T-helper 1 cell (primary cell): ENCODE measurements at regions not wholly inside any gene's neighbourhood (a gene's known extent, or its start where the extent isn't known, plus 50 kb on each side); places are given as distances from the start of the nearest gene placed in this dataset.

ENCODE experiments used
- DNase-seq, 5 donors: peaks; one replicate each; pipeline ENCODE4 v3.0.0-alpha.2; 2012 to 2020

DNA sequence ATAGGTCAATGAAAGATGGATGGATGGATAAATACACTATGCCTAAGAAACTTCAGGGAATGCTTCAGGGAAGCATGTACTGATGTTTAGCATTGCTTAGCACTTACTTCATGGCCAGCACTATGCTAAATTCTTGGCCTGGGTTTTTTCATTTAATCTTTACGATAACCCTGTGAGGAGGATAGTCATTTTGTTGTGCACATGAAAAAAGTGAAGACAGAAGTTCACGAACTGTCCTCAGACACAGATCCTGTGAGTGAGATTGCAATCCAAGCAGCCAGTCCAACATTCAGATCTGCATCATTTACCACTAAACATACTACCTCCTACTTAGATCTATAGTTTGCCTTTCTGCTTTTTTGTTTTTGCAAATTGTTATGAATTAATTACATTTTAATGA is 510.8 kb upstream of the AGTR1 start:
- no peak for DNase-seq

DNA sequence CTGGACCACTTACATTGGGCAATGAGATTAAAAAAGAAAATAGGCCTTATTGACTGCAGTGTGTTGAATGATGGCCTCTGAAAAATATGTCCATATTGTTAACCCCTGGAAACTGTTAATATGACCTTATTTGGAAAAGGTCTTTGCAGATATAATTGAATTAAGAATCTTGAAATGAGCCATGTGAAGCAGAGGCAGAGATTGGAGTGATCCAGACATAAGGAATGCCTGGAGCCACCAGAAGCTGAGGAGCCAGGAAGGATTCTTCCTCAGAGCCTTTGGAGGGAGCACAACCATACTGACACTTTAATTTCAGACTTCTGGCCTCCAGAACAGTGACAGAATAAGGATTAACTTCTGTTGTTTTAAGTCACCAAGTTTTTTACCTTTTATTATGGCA is 510.4 kb upstream of the AGTR1 start:
- DNase-seq: no peak

DNA sequence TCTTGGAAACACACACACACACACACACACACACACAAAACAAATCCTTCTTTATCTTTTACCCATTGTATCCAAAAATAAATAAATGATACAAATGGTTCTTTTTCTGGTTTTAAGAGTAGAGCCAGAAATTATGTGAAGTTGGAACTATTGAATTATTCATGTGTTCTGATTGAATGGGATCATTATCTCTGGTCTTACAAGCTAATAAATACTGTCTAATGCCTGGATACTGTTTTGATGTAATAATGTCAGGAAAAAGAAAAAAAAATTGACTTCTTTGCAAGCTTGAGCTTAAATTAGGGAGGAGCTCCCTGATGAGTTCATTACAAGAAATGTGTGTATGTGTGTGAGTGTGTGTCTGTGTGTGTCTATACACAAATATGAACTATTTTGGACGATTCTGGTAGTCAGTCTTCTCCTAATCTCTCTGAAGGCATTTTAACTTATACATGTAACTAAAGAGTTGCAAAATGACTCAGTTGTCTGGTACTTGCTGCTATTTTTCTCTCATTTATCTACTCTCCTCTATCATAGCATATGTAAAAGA is 507.2 kb upstream of the AGTR1 start:
- DNase-seq: no peak

DNA sequence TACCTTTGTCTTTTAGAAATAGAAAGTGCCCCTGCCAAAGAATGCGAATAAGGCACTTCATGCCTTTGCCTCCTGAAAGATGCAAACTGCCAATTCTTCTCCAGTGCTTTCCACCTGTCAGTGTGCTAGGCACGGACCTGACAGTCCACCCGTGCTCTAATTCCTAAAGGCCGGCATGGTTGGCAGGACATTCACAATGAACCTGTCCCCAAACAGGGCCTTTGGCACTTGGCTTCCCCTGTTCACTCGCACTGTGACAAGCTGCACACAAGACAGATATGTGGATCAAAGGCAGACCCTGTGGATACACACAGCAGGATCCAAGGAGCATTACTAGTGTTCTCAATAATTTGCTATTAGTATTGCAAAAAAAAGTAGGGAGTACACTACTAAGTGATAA is 505.7 kb upstream of the AGTR1 start:
- no peak for DNase-seq

DNA sequence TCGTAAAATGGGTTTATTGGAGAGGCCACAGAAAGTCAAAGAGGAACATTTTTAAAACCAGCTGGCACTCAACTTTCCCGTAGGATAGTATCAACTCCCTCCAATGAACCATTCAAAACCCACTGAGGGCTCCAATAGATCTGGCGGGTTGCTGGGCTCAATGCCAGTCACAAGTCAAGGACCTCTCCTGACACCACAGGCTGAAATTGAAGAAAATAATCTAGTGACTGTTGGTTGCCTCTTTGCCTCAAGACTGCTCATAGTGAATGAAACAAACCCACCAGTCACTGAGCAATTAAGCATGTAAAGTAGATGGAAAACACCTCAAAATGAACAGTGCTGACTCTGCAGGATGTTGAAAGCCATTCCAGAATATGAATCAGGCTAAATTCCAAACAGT is 500.6 kb upstream of the AGTR1 start:
- DNase-seq: no peak

DNA sequence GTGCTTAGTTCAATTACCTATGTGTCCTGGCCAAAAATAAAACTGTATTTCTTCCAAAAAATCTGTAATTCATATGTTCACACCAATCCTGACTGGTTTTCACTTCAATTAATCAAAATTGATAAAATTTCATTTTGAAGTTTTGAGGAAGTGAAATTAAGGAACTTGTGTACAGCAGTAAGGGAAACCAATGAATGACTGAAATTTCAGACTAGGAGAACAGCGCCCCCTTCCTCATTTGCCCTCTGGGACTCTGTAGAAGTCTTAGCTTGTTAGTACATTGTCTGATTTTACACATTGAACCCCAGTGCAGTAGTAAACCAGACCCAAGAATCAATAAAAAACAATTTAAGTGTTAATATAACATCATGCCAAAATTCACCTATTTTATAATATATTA is 495.3 kb upstream of the AGTR1 start:
- no peak for DNase-seq

DNA sequence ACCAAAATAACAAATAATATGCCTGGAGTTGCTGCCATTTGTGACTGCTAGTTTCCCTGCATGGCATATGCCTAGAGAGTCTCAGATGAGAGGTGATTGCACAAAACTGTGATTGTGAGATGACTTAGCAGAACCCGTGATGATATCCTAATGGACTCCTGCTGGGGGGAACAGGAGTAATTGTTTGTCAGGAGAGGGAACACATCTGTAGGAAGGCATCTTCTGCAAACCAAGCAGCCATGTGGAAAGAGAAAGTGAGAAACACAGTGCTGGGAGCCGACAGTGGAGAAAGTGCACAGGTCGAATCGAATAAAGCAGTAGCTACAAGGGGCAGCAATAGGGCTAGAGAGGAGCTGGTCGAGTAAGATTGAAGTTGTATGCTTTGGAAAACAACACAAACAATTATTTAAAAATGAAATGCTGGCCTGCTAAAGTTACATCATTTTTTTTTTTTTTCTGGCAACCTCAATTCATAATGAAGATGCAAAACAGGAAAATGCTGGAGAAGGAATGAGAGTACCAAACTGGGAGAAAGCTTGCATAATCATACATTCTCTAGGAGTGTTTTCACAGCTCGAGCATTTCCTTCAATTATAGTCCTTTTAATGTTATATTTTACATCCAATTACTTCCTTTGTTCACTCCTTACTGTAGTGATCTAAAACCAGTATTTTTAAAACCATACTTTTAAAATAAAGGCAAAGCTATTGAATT is 494.2 kb upstream of the AGTR1 start:
- DNase-seq: no peak

DNA sequence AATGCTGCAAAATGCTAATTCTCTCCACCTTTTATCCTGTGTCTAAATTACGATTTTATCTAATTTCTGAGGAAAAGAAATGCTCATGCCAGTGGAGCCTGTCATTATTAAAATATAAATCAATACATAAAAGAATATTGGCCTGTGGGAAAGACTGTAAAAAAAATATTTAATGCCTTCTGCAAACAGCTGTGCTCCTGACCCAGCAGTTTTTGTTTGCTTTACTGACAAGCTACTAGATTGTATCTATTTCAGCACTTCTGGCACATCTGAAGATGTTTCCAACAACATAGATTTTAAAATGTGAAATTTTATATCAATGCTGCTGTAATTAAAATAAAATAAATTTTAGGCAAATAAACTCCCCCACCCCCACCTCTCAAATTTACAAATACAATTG is 493.6 kb upstream of the AGTR1 start:
- no peak for DNase-seq

DNA sequence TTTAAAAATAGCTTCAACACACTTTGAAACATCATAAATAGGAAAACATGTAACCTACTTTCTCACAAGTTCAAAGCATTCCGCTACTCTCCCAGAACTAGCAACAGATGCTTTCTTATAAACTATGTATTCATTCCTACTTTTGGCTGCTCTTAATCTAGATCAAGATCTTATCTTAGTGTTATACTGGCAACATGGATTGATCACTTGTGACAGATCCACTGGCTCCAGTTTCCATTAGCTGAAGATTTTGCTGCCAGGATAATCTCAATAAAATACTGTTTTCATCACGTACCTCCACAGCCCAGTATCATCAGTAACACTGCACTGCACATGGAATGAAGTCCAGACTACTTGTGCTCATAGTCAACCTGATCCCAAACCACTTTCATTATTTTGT is 491.7 kb upstream of the AGTR1 start:
- DNase-seq: no peak

DNA sequence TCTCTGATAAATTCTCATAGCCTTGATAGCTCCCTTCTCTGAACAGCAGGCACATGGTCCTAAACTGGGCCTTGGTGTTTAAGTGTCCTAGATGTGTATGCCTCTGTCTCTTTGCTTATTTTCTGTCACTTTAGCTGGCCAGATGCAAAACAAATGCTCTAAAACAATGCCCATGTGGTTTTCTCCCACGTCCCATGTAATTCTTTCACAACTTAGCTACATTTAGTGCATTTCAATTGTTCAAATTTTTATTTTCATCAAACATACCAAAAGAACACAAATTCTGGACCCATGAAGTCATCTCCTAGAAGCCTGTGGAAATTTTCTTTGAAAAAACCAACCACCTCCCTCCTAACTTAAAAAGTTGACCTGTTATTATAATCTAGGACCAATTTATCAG is 491.3 kb upstream of the AGTR1 start:
- no peak for DNase-seq

DNA sequence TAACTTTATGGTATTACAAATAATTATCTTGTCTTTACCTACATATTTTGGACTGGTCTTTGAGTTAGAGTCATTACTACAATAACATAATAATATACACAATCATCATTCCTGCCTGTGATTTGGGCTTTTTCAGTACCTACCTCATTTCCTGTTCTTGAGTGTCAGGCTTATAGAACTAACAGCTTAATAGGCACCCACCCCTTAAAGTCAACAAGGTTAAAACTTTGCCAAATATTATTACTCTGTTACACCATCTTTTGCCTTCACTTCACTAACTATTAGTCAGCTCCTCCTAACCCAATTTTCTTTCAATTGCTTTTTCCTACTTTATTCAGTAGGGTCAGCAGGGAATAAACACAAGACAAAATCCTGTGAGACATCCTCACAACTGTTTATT is 488.7 kb upstream of the AGTR1 start:
- no peak for DNase-seq

DNA sequence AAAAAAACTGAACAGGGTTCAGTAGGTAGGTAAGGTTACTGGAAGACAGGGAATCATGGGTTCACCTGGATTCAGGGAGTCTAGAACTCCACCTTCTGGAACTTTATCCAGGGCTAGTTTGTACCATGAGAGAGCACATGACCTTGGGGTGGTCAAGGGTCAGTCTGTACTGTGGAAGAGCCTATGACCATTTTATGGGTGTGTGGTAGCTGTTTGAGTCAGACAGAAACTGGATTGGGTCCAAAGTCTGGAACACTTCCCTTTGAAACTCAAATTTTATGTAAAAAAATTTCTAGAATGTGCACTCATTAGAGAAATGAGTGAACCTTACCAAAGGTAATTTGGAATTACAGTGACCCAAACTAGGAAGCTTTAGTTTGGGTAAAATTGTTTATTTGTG is 486.0 kb upstream of the AGTR1 start:
- DNase-seq: no peak

DNA sequence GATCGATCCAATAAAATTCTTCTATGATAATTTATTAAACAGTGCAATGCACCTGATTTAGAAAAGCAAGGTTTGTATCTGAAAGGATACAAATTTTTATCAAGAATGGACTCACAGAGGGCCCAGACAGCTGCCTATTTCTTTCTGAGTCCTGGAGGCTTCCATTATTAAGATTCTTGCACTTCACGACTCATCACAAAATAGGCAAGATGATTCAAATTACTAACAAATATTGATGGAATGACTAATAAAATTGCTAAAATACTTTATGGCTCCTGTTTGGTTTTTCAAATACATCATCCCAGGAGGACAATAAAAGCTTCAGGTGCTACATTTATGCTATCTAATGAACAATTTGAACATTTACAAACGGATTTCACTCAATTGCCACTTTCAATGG is 483.0 kb upstream of the AGTR1 start:
- DNase-seq: no peak

DNA sequence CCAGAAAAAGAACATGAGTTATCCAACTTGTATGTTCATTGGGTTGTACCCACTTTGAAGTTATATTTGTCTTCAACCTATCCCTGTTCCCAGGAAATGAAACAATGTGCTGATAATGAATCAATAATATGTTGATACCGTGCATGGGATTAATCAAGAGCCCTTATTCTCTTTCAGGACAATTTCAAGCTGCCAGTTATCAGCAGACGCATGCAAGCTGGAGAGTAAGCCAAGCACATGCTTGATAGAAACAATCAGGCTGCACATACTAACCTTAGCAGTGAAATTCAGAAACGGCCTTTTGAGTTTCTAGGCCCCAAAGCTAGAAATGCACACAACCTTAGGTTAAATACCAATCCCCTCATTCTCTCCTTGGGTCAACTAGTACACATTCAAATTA is 480.4 kb upstream of the AGTR1 start:
- DNase-seq: no peak

DNA sequence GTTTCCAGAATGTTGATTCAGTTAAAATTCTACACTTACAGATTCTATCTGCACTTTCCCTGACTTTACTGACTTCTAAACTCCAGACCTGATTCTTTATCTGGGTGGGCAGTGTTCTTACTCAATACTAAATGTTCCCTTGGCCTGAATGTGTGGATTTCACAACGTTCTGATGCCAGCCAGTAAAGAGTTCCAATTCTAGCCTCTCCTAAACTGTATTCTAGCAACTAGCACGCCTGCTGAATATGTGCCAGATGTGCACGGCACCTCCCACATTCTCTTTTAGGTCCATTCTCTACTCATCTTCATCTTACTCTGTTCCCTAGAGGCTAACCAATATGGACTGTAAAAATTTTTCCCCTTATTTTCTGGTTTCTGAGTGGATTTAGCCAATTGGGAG is 479.5 kb upstream of the AGTR1 start:
- DNase-seq: no peak

DNA sequence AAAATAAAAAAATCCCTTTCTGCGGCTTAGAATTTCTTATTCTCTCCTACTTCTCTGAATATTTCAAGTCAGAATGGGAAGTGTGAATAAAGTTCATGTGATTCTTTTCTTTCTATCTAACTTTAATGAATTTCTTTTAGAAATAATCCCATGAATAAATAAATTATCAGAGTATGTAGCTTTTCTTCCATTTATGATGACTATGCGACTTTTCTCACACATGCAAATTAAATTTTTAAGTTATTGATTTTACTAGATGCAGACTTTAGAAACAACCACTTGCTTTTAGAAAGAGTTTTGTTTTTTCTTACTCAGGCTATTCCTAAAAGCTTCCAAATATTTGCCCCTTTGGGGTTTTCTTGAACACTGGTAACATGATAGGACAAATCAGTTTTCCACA is 477.7 kb upstream of the AGTR1 start:
- no peak for DNase-seq

DNA sequence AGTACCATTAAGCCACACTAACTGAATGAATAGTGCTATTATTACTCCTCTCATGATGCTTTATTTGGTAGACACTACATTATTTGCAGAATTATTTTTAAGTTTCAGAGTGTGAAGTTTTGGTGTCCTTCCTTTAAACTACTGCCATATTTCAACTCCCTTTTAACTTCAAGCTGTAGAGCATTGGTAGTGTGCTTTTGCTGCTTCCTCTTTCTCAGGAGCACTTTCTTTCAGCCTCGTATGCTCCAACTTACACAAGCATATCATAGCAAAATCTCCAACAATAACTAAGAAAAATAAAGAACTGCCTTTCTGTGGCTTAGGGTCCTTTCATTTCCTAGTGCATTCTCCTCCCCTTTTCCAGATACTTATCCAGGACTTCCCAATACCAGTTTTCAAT is 476.4 kb upstream of the AGTR1 start:
- DNase-seq: no peak

DNA sequence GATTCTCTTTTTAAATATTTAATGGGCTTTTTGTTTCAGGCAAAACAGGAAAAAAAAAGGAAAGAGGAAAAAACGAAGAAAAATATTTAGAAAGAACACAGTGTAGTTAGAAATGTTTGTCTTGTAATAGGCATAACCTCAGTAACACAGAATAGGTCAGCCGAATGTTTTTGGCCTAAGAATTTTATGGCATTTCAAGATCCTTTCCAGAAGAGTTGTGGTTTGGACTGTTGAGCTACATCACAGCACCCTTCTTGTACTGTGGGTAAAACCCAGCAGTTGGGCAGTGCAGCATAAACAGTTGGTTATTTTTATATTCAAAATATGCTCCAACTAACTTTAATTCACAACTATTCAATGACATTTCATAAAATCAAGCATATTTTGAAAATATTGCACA is 474.4 kb upstream of the AGTR1 start:
- DNase-seq: no peak

DNA sequence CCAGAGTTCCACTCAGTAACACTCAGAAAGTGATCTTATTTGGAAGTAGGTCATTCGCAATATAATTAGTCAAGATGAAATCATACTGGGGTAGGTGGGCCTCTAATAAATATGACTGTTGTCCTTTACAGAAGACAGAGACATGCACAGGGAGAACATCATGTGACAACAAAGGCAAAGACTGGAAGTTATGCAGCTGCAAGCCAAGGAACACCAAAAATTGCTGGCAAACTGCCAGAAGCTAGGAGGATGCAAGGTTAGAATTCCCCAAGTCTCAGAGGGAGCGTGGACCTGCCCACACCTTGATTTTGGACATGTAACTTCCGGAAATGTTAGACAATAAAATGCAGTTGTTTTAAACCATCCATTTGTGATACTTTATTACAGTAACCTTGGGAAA is 471.5 kb upstream of the AGTR1 start:
- no peak for DNase-seq

DNA sequence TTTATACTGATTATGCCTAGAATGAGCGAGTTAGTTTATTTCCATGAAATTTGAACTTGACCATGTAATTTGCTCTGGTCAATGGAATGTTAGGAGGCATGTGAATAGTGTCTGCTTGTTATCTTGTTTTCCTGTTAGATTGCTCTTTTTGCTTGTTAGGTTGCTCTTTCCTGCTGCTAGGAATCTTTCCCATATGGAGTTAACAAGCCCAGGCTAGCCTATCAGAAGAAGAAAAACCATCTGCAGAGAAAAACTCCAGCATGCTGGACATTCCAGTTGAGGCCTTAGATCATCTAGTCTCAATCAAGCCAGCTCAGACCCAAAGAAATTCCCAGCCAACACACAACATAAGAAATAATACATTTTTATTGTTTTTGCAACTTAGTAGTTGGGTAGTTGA is 470.2 kb upstream of the AGTR1 start:
- DNase-seq: no peak

DNA sequence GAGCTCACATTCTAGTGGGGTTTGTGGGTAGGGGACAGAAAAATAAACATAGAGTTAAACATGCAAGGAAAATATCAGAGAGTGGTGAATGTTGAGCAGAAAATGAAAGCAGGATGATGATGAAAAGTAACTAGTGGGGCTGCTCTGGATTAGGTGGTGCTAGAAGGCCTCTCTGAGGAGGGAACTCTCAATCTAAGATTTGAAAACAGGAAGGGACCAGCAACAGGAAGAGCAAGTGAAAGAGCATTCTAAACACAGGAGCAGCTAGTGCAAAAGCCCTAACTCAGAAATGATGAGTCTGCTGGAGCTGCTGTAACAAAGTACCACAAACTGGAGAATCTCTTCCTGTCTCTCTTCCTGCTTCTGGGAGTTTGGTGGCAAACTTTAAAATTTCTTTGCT is 468.6 kb upstream of the AGTR1 start:
- no peak for DNase-seq

DNA sequence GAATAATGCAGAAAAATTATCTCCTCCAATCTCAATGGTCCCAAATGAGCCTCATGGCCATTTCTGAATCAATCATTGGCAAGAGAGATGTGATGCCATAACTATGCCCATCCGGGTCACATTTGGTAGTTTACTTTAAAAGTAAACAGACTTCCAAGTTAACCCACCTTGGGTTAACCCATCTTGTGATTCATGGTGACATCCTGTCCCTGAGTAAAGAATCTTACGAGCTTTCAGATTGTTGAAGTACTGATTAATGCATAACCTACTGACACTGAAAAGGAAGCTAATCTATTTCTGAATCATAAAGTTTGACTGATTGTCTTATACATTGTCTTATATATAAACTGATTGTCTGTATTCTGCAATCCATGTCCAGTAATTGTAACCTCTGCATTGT is 467.2 kb upstream of the AGTR1 start:
- DNase-seq: no peak

DNA sequence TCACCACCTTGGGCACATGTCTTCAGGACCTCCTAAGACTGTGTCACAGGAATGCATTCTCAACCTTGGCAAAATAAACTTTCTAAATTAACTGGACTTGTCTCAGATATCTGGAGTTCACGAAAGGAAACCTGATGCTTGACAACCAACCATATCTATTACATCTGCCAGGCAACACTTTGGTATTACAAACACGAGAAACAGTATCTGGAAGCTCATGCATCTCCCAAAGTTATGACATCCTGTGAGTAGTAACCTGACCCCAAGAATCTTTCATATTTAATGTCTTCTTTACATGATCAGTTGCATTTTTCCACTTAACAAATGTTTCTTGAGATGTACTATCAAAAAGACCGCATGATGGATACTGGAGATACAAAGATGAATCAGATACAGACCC is 465.3 kb upstream of the AGTR1 start:
- DNase-seq: no peak

DNA sequence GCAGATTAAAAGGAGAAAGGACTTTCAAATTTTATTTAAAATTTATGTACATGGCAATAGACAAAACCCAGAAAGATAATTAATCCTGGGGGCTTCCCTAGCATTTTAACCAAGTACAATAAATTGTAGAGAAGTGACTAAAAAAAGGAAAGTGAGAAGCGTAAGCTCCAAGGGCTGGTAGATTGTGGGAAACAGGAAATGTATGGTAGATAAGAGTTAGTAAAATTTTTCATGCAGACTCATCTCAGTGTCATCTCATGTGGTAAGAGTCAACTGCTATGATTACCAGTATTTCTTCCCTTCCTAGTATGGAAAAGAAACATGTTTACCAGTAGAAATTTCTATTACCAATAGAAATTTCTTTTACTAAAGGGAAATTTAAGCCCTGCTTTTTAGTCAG is 464.3 kb upstream of the AGTR1 start:
- no peak for DNase-seq

DNA sequence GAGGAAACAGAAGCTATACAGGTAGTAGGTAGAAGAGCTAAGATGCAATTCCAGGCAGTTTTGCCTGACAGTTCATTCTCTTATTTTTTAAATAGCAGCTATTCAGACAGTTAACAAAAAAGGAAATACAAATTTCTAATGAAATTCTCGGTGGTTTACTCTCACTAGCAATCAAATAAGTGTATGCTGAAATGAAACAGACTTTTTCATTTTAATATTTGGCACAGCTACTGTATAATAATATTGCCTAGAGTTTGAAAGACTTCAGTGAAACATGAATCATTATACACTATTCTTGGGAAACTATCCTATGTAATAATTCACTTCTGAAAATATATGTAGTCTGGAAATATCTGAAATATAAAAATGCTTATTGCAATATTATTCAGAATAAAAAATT is 463.2 kb upstream of the AGTR1 start:
- no peak for DNase-seq
